Transverse colon (tissue), 3 donors: ENCODE measurements at regions not wholly inside any gene's neighbourhood (a gene's known extent, or its start where the extent isn't known, plus 50 kb on each side); places are given as distances from the start of the nearest gene placed in this dataset.

Experiments
- CTCF ChIP-seq, 5 experiments: fragments of 200-600 bp in 3 of 5; fragments of 450-650 bp in 2 of 5; sonication (generic) in 3 of 5; IDR thresholded peaks; 1 replicate in 2 of 5; 2 replicates in 3 of 5; pipeline ENCODE4 v1.5.1; 2016 to 2017; ENCODE audit warnings: antibody characterized with exemption in 5 of 5, inconsistent platforms in 3 of 5, mild to moderate bottlenecking in 2 of 5, moderate library complexity in 1 of 5
- POLR2A ChIP-seq: fragments of 450-650 bp; IDR thresholded peaks from one replicate; pipeline ENCODE4 v1.6.1; 2016; ENCODE audit warnings: antibody characterized with exemption, mild to moderate bottlenecking, moderate library complexity

GRCh38 chr5:24268482-24269056, 376.2 kb downstream of the CDH10 start:
- TF ChIP-seq CTCF (IDR thresholded peaks at IDR 0.05) (no peak), POLR2A (no peak)
